HG02759 (cell line): ENCODE measurements at regions not wholly inside any gene's neighbourhood (a gene's known extent, or its start where the extent isn't known, plus 50 kb on each side); places are given as distances from the start of the nearest gene placed in this dataset.

Experiments used
- ATAC-seq: cut with Tn5 transposase; IDR thresholded peaks from one replicate; pipeline ENCODE4 v1.9.1; 2021; ENCODE audit warnings: mild to moderate bottlenecking, moderate library complexity; ENCODE audit not compliant: unreplicated experiment

DNA sequence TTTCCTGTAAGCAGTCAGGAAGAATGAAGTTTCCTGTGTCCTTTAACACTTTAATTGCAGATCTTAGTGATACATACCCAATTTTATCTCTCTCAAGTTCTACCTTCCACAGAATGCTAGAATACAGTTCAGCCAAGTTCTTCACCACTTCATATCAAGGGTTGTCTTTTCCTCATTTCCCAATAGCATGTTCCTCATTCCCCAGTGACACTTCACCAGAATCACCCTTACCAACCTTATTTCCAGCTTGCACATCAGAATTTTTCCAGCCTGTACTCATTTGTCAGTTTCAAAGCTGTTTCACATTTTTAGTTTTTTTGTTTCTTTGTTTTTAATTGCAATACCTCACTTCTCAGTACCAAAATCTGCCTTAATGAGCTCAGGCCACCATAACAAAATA lies 126.1 kb downstream of the ESM1 start:
- no peak for ATAC-seq

- ATAC-seq = no peak
Measured at GRCh38 chr5:54854883-54855581, 130.4 kb downstream of the ESM1 start.

DNA sequence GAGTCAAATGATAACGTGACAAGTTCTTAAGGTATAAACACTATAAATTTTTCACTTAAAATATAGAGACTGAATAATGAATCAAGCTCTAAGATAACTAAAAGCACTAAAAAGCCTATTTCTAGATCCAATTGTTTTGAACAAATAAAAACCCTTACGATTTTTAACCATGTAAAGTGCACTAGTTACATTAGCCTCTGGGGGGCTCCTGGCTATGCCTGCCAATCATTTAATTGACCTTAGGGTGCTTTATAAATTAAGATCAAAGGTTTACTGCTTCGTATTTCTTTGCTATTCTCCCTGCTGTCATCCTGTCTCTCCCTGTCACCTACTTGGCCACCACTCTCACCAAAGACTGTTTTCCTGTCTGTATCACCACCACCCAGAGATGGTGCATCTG lies 133.4 kb downstream of the ESM1 start:
- no peak for ATAC-seq

DNA sequence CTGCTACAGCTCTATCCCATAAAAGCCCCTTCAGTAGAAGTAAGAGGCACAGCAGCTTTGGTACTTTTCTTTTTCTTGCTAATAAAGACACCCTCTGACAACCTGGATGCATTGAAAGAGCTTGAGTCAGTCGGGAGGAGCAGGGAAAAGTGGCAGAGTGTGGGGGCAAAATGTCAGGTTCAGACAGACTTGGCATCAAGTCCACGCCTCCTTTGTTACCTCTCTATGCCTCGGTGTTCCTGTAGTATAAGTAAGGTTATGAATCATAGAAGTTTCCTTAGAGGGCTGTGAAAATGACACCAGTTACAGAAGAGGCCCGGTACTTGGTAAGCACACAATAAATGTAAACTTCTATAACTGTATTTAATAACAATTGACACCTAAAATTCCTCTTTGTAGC lies 133.9 kb downstream of the ESM1 start:
- no peak for ATAC-seq

- ATAC-seq = no peak
Measured at GRCh38 chr5:54848581-54848980, 136.8 kb downstream of the ESM1 start.

GRCh38 chr5:54845567-54845941 lies 139.8 kb downstream of the ESM1 start:
- ATAC-seq = no peak

DNA sequence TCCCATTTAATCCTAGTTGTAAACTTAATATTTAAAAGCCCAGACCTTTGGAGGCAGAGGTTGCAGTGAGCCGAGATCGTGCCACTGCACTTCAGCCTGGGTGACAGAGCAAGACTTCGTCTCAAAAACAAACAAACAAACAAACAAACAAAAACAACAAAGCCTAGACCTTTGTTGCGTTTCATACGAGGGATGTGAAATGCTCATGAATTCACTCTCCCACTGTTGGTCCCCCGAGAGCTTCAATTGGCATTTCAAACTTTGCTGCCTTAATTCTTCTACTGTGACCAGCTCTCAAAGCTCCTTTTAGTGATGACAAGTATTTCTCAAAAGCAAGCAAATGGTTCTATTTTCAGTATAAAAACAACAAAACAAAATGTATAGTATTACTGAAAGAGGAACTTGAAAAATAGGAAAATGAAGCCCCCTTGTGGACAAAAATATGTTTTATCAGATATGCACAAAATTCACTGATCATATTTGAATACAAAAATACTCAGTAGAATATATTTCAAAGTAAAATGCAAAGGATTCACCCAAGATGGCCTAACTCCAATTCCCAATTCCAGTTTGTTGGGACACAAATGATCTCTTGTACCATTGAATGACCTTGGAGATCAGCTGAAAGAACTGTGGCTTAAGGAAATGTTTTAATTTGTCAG lies 140.4 kb downstream of the ESM1 start:
- no peak for ATAC-seq

- ATAC-seq = no peak
Measured at GRCh38 chr5:54844266-54844665, 141.1 kb downstream of the ESM1 start.

GRCh38 chr5:54841481-54841880 lies 143.9 kb downstream of the ESM1 start:
- no peak for ATAC-seq

DNA sequence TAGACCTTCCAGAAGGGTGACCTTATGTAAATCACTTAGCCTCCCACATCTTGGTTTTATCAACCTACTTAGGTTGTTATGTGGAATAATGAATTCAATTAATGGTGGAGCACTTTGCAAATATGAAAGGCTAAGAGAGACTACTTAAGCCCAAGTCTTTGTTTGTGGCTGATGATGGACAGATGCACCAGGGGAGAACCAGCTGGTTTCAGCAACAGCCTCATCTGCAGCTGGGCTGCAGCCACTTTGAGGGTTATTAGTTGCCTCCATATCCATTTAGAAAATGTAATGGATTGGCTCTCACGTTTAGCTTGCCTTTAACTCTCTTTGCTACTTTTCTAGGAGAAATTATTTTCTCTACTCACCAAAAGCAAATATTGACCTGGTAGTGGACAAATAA lies 146.6 kb downstream of the ESM1 start:
- ATAC-seq = no peak

DNA sequence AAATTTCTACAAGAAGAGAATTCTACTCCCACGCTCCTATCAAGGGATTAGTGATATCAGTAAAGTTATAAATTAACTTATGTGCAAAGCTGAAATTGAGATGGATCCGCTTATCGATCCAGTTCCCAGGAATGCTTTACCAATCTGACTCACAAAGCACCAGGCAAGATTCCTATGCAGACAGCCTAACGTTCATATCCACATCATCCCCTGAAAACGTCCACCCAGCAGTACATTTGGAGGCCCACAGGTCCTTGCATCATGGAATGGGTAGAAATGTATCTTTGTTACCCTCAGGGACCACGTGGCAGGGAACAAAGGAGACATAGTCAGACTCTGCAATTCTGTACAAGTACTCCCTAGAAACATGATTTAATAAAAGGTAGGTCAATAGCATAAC lies 147.4 kb downstream of the ESM1 start:
- no peak for ATAC-seq

DNA sequence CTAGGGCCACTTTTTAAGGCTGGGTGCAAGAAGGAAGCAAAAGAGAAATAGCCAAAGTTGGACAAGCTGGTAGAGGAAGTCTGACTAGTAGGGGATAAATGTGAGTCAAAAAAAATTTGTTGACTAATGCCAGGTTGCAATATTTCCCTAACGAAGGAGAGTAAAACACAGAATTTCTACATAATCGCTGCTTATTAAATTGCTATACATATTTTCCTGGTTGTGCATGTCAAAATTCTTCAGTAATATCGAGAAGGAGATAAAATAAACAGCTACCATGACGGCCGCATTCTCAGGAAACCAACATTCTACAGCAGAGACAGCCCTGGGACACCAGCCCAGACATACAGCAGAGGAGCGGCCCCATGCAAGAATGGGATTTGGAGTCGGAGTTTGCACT lies 148.3 kb downstream of the ESM1 start:
- no peak for ATAC-seq

- no peak for ATAC-seq
Measured at GRCh38 chr5:54835647-54836046, 149.7 kb downstream of the ESM1 start.

DNA sequence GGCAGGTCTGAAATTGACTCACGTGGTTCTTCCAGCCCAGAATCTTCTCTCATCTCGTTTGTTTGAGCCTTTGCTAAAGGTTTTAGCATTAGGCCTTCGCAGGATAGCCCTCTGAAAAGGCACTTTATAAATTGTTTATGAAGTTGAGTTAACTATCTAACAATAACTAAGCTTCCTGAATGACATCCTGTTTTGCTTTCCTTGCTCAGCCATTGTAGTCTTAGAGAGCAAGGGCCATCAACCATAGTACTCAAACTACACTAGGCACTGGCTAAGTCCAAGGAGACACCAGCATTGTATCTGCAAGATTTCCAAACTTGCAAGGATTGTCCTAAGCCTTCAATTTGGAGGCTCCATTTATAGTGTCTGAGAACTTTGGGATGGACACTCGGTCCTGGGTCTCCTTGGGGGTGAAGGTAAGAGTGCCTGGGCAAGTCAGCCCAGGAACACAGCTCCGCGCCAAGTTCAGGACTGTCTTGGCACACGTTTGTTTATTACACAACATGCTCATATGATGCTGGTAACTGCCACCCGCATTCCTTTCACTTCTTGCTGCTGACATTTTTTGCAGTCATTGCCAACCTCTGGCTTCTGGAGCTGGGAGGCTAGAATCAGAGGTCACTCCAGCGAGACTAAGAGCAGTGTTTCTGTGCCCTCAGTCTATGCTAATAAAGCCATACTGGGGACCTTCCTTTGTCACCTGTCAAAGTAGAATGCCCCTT lies 151.1 kb downstream of the ESM1 start:
- ATAC-seq = no peak

DNA sequence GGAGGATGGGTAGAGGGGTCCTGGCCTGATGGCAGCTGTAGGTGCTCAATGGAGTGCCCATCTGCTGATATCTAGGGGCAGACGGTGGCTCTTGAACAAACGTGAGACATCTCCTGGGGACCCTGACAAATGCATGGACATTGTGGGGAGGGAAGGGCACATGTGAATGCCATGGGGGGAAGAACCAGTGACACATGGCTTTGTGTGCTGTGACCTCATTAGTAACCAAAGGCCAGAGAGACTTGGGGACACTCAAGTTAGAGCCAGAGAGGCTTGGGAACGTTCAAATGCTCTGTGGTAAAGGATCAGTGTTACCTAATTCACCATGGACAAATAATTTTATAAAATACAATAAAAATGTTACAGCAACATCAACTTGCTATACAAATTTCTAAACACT lies 151.8 kb downstream of the ESM1 start:
- ATAC-seq = no peak

DNA sequence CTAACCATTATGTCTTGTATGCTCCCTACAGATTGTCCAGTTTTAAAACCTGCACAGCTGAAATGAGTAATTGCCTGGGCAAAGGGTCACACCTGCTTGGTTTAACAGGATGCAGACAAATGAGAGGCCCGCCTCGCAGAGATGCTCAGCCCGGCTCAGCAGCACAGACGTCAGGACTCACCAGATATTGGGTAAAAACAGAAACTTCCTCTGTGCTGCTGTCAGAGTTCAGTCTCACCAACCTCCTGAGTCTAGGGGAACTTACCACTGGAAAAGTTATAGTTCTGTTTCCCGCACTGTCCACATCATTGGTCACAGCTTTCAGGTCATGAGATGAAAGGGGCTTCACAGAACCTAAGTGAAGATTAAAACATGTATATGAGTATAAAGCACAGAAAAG lies 152.5 kb downstream of the ESM1 start:
- no peak for ATAC-seq

DNA sequence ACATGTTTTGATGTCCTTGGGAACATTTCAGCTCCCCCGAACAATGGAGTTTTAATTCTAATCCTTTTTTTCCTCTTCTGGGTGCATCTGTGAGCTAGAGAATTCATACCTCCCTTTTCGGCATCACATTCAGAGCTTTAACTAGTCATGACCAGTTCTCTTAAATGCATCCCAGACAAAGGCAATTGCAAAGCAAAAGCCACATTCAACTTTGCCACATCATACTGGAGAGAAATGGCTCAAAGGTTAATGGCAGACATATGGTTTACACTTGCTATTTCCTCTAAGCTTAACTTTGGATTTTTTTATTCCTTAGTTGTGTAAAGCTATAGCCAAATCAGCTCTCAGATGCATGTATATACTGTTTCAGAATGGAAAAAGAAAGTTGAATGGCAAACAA lies 153.3 kb downstream of the ESM1 start:
- ATAC-seq = no peak

- no peak for ATAC-seq
Measured at GRCh38 chr5:54831233-54831632, 154.2 kb downstream of the ESM1 start.

DNA sequence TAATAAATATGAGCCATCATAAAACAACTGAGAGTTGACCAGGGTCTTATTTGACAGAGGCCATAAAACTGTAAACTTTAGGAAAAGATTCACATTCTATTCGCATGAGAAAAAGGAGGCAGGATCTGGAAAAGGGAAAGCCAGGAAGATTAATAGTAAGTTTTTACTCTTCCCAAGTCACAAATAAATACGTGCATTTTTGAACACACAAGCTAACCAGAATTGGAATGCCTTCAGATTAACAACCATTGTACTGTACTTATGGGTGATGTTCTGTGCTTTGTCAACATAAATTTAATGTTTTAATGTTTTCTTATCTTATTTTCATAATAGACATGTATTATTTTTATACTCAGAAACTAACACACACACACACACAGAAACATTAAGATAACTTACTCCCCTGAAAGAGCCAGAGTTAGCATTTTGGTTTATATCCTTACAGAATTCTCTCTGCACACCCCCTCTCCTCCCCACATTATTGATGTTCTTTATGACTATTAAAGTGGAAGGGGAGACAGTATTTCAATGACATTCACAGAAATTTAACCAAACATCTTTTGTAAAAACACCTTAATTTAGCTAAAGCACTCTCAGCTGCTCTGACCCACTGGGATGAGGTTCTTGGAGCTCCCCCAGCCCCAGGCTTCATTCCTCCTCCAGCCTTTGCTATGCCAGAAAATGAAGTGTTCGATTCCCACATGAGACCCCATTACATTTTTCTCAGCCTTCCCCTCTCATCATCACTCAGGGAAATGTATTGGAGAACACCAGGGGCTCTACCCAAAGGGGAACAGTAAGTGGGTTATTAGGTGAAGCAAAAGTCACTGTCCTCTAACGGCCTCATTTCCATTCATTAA lies 155.5 kb downstream of the ESM1 start:
- no peak for ATAC-seq

DNA sequence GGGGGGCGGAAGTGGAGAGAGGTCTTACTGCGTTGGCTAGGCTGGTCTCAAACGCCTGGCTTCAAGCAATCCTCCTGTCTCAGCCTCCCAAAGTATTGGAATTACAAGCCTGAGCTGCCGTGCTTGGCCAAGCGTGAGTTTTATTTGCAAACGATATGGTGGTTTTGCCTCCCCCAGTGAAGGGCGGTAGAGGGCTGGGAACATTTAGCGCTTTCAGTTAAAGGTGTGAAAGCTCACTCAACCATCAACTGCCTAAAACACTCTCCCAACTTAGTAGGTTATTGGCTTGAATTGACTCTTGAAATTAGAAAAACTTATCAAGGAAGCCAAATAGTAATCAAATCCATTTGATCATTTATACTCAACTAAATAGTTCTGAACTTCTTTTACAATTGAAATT lies 156.3 kb downstream of the ESM1 start:
- ATAC-seq = no peak

DNA sequence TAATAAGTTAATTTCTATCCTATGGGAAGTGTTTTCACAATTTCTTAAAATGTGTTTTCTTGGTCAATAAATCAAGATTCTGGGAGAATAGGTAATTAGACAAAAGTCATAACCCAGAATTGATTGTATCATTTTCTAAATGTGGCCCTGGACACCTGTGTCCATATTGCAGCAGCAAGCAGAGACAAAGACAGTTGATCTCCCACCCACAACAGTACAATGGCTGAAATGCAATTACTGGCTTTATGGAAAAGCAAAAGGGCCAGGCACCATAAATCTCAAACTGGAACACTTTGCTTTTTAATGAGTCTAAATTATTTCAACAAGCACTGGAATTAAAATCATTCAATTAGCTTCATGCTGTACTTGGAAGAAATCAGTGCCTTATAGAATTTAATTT lies 157.2 kb downstream of the ESM1 start:
- ATAC-seq = no peak
